Neural progenitor cell (in vitro differentiated cells): ENCODE measurements at regions not wholly inside any gene's neighbourhood (a gene's known extent, or its start where the extent isn't known, plus 50 kb on each side); places are given as distances from the start of the nearest gene placed in this dataset.

Source experiments
- DNase-seq: peaks from one replicate; pipeline ENCODE4 v3.0.0-alpha.2; 2016; ENCODE audit warnings: low spot score
- H2AFZ ChIP-seq: fragments of 200-600 bp; sonication (generic); replicated peaks from 2 replicates; pipeline ENCODE4 v1.6.1; 2016; ENCODE audit warnings: antibody characterized with exemption
- H3F3A ChIP-seq: fragments of 200-600 bp; sonication (generic); 2 replicates; pipeline ENCODE4 v1.6.1; 2016; ENCODE audit warnings: antibody characterized with exemption, low read depth
- H3K27ac ChIP-seq: fragments of 200-600 bp; sonication (generic); 2 replicates; pipeline ENCODE4 v1.5.1; 2016; ENCODE audit warnings: mild to moderate bottlenecking
- H3K27me3 ChIP-seq: fragments of 200-600 bp; sonication (generic); 2 replicates; pipeline ENCODE4 v1.6.1; 2016; ENCODE audit warnings: mild to moderate bottlenecking, moderate library complexity
- H3K36me3 ChIP-seq: fragments of 200-600 bp; sonication (generic); 2 replicates; pipeline ENCODE4 v1.5.1; 2016
- H3K4me1 ChIP-seq: fragments of 200-600 bp; sonication (generic); 2 replicates; pipeline ENCODE4 v1.6.1; 2016; ENCODE audit warnings: mixed run types
- H3K4me2 ChIP-seq: fragments of 200-600 bp; sonication (generic); 2 replicates; pipeline ENCODE4 v1.6.1; 2016
- H3K4me3 ChIP-seq: fragments of 200-600 bp; sonication (generic); 2 replicates; pipeline ENCODE4 v1.5.1; 2016
- H3K79me2 ChIP-seq: fragments of 200-600 bp; sonication (generic); 2 replicates; pipeline ENCODE4 v1.6.1; 2016; ENCODE audit warnings: low read depth
- H3K9ac ChIP-seq: fragments of 200-600 bp; sonication (generic); 2 replicates; pipeline ENCODE4 v1.6.1; 2016
- H3K9me3 ChIP-seq: fragments of 200-600 bp; sonication (generic); 2 replicates; pipeline ENCODE4 v1.5.1; 2016; ENCODE audit warnings: low read depth
- H4K20me1 ChIP-seq: fragments of 200-600 bp; sonication (generic); 2 replicates; pipeline ENCODE4 v1.6.1; 2016; ENCODE audit warnings: low read depth
- H3K27ac Mint-ChIP-seq: 3 replicates; pipeline ENCODE4 v1.8.0; 2021; ENCODE audit warnings: mixed read lengths
- H3K27me3 Mint-ChIP-seq: 2 replicates; pipeline ENCODE4 v1.8.0; 2022; ENCODE audit warnings: low read depth, mild to moderate bottlenecking, inconsistent platforms, moderate library complexity, mixed read lengths; ENCODE audit not compliant: insufficient read depth
- H3K36me3 Mint-ChIP-seq: 3 replicates; pipeline ENCODE4 v1.8.0; 2021; ENCODE audit warnings: mixed read lengths
- H3K4me1 Mint-ChIP-seq: 3 replicates; pipeline ENCODE4 v1.8.0; 2021; ENCODE audit warnings: mixed read lengths
- H3K4me3 Mint-ChIP-seq: 3 replicates; pipeline ENCODE4 v1.8.0; 2021; ENCODE audit warnings: mild to moderate bottlenecking, moderate library complexity, mixed read lengths
- H3K9me3 Mint-ChIP-seq: 3 replicates; pipeline ENCODE4 v1.8.0; 2020; ENCODE audit warnings: mixed read lengths
- CTCF ChIP-seq: fragments of 200-600 bp; sonication (generic); IDR thresholded peaks from 2 replicates; pipeline ENCODE4 v1.5.1; 2017; ENCODE audit warnings: antibody characterized with exemption, mild to moderate bottlenecking
- EZH2 ChIP-seq: fragments of 200-600 bp; sonication (generic); IDR thresholded peaks from 2 replicates; pipeline ENCODE4 v1.6.1; 2017; ENCODE audit warnings: antibody characterized with exemption, mild to moderate bottlenecking, moderate library complexity
- EZH2phosphoT487 ChIP-seq: fragments of 200-600 bp; sonication (generic); IDR thresholded peaks from 2 replicates; pipeline ENCODE4 v1.6.1; 2017; ENCODE audit warnings: antibody characterized with exemption

DNA sequence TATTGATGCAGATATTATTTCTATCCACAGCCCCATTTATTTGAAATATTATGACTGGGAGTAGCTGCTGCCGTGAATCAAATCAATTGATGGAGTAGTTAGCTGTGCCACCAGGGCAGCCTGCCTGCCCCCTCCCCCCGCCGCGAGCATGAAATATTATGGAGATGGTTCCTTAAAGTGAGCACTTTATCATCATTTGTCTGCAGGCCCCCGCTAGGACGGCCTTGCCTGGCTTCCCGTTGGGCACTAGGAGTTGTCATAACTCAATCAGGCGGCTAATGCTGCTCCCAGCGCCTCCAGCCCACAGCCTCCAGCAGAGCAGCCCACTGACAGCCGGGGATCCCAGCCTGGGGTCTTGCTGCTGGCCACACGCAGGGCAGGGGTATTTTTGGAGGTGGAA lies 173.9 kb downstream of the SALL1 start:
- Mint-ChIP-seq H3K27me3 (peaks cover 12% of the 10 kb centered on the region), H3K36me3 (no peaks in the 10 kb centered on the region), H3K4me1 (peaks cover 20% of the 10 kb centered on the region), H3K4me3 (no peak overlapping the region), H3K9me3 (peaks cover 3% of the 10 kb centered on the region), H3K27ac (no peak overlapping the region)
- no peak overlapping the region for H3K9ac ChIP-seq
- no peaks in the 10 kb centered on the region for H3K36me3 ChIP-seq
- H3K9me3 ChIP-seq = no peaks in the 10 kb centered on the region
- DNase-seq = peak; percentile 6
- H3K27me3 ChIP-seq = no peaks in the 10 kb centered on the region
- H2AFZ ChIP-seq = no peak overlapping the region
- H3K27ac ChIP-seq = no peak overlapping the region
- no peaks in the 10 kb centered on the region for H3F3A ChIP-seq
- H3K79me2 ChIP-seq = no peaks in the 10 kb centered on the region
- H3K4me3 ChIP-seq = no peak overlapping the region
- H4K20me1 ChIP-seq = no peaks in the 10 kb centered on the region
- no peaks in the 10 kb centered on the region for H3K4me1 ChIP-seq
- H3K4me2 ChIP-seq = no peak overlapping the region
- TF ChIP-seq CTCF = no peak
- no peak for TF ChIP-seq EZH2phosphoT487
- no peak for TF ChIP-seq EZH2

DNA sequence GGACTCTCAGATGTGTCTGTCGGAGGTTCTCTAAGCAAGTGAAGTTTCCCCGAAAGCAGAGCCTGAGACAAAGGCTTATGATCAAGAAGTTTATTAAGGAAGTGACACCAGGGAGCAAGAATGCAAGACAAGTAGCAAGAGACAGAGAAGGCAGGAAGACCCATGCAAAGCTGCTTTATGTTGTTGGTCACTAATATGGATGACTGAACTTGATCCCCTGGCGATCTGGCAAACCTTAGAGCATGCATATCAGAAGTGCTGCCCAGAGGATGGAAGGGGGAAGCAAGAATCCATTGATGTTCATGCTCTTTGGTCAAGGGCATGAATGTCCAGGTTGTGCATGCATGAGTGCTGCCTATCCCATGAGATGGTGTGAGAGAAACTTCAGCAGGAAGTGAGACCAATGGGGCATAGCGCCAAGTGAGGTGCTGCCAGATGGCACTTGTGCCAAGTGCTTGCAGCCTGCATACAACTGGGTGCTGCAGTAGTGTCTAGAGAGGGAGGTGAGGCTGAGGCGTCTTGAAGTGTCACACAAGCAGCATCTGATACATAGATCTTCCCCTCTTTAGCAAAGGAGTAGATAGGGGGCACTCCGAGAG lies 176.5 kb downstream of the SALL1 start:
- Histone ChIP-seq H3K9ac (no peak overlapping the region), H2AFZ (no peak overlapping the region), H3K4me2 (no peak overlapping the region), H3K36me3 (no peaks in the 10 kb centered on the region), H3K27ac (no peak overlapping the region), H3K4me3 (no peak overlapping the region), H3K79me2 (no peaks in the 10 kb centered on the region), H3K4me1 (no peaks in the 10 kb centered on the region), H3K27me3 (no peaks in the 10 kb centered on the region), H3F3A (no peaks in the 10 kb centered on the region), H4K20me1 (no peaks in the 10 kb centered on the region), H3K9me3 (no peaks in the 10 kb centered on the region)
- peaks cover 20% of the 10 kb centered on the region for H3K4me1 Mint-ChIP-seq
- peaks cover 14% of the 10 kb centered on the region for H3K27me3 Mint-ChIP-seq
- no peaks in the 10 kb centered on the region for H3K36me3 Mint-ChIP-seq
- TF ChIP-seq EZH2 = no peak
- TF ChIP-seq CTCF = no peak
- TF ChIP-seq EZH2phosphoT487 = no peak
- no peak overlapping the region for H3K27ac Mint-ChIP-seq
- no peak for DNase-seq
- H3K4me3 Mint-ChIP-seq = no peak overlapping the region
- H3K9me3 Mint-ChIP-seq = peaks cover 5% of the 10 kb centered on the region

DNA sequence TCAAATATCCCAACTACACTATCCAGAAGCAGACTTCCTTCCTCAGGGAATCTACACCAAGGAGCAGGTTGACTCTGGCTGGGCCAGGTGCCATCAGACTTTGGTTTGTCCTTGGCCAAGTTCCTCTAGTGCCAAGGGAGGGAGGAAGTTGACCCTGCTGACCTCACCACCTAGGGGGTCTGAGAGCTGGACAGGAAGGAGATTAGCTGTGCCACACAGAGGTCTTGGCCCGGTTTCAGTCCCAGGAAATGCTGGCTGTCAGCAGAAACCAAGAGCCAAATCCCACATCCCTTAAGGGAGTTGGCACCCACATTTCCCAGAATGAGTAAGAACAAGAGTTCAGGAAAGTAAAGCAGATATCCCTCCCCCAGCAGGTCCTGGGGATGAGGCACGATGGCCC lies 178.2 kb downstream of the SALL1 start:
- Histone ChIP-seq H3K9ac (no peak overlapping the region), H3K4me1 (no peaks in the 10 kb centered on the region), H3K4me2 (no peak overlapping the region), H3K79me2 (no peaks in the 10 kb centered on the region), H3K9me3 (no peaks in the 10 kb centered on the region), H3K27me3 (no peaks in the 10 kb centered on the region), H3K36me3 (no peaks in the 10 kb centered on the region), H3K27ac (no peak overlapping the region), H2AFZ (no peak overlapping the region), H3K4me3 (no peak overlapping the region), H4K20me1 (no peaks in the 10 kb centered on the region), H3F3A (no peaks in the 10 kb centered on the region)
- H3K9me3 Mint-ChIP-seq = peaks cover 5% of the 10 kb centered on the region
- H3K27me3 Mint-ChIP-seq = peaks cover 14% of the 10 kb centered on the region
- H3K4me1 Mint-ChIP-seq = peaks cover 20% of the 10 kb centered on the region
- no peak overlapping the region for H3K27ac Mint-ChIP-seq
- H3K4me3 Mint-ChIP-seq = no peak overlapping the region
- DNase-seq = no peak
- TF ChIP-seq EZH2phosphoT487 (no peak), CTCF (no peak), EZH2 (no peak)
- no peaks in the 10 kb centered on the region for H3K36me3 Mint-ChIP-seq
